ENCODE measurements at regions not wholly inside any gene's neighbourhood (a gene's known extent, or its start where the extent isn't known, plus 50 kb on each side); places are given as distances from the start of the nearest gene placed in this dataset.

DNA sequence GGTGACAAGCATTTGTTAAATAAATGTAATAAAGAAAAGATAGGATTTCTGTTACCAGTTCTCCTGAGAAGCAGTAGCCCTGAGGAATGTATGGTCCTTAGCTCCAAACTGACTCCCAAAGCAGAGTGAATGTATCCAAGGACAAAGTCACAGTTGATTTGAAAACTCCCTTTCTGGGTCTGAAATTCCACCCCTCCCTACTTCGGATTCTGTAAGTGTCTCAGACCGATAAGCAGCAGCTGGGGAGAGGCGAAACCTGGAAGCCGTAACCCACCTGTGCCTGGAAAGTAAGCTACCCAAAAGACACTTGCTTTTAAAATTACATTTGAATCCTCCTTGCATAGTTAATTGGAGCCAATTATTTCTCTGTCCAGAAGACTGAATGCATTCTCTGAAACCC is 122.9 kb upstream of the FRMD4A start:
- Histone ChIP-seq H3K36me3 (no peaks in the 10 kb centered on the region), H3K4me3 (no peak overlapping the region), H3K9me3 (peaks cover 0 to 3% (median 0%) of the 10 kb centered on the region in 8 donors), H3K4me1 (peaks cover 0 to 14% (median 5%) of the 10 kb centered on the region in 6 donors), H3K27ac (no peak overlapping the region), H3K27me3 (replicated peaks in 1 of 7) (no peaks in the 10 kb centered on the region)
- no peak for DNase-seq
- intact Hi-C loops (cut with DNase I; ENCODE audit: low total_unique reads): no loop called here
- 73 to 94% (median 88%) methylated on average over 4 of the region's 4 CpGs for WGBS, 5 donors
- no peak for TF ChIP-seq POLR2AphosphoS5 (IDR thresholded peaks at IDR 0.05)
- no peak for TF ChIP-seq POLR2A (IDR thresholded peaks at IDR 0.05)
- TF ChIP-seq CTCF (IDR thresholded peaks at IDR 0.05 in 8 of 11, conservative IDR thresholded peaks at IDR 0.05 in 3 of 11): no peak

DNA sequence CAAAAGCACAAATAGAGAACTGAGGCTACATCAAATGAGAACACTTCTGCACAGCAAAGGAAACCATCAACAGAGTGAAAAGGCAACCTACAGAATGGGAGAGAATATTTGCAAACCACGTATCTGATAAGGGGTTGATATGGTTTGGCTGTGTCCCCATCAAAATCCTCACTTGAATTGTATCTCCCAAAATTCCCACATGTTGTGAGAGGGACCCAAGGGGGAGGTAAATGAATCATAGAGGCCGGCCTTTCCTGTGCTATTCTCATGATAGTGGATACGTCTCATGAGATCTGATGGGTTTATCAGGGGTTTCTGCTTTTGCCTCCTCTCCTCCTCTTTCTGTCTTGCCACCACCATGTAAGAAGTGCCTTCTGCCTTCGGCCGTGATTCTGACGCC is 120.6 kb upstream of the FRMD4A start:
- H3K4me1 ChIP-seq: peaks cover 0 to 15% (median 5%) of the 10 kb centered on the region in 6 donors
- TF ChIP-seq CTCF (IDR thresholded peaks at IDR 0.05 in 8 of 11, conservative IDR thresholded peaks at IDR 0.05 in 3 of 11) (no peak), POLR2A (IDR thresholded peaks at IDR 0.05) (no peak), POLR2AphosphoS5 (IDR thresholded peaks at IDR 0.05) (no peak)
- H3K4me3 ChIP-seq: no peak overlapping the region
- 80 to 90% (median 87%) methylated on average over 6 of the region's 6 CpGs for WGBS, 5 donors
- no peaks in the 10 kb centered on the region for H3K36me3 ChIP-seq
- no peaks in the 10 kb centered on the region for H3K27me3 ChIP-seq (replicated peaks in 1 of 7)
- no peak overlapping the region for H3K27ac ChIP-seq
- DNase-seq: no peak
- intact Hi-C loops (cut with DNase I; ENCODE audit: low total_unique reads): no loop called here
- H3K9me3 ChIP-seq: no peaks in the 10 kb centered on the region

DNA sequence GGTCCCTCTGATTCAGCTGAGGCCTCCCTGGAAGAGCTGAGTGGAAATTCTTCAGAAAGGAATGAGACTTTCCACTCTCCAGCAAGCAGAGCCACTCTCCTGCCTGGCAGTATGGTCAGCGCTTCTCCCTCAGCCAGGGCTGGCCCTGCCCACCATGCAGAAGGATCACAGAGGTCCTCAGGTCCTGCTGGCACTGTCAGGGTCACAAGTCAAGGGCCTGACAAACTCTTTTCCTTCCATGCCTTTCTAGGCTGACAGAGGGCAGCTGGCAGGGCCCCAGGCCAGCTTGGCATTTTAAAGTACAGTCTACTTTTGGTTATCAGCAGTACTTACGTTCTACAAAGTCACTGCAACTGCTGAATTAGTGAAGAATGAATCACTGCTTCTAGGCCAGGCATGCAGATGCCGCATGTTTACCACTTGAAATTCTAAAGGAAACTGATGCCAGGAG is 119.3 kb upstream of the FRMD4A start:
- H3K4me1 ChIP-seq: peaks cover 0 to 15% (median 5%) of the 10 kb centered on the region in 6 donors
- H3K36me3 ChIP-seq: no peaks in the 10 kb centered on the region
- WGBS, 5 donors: 70 to 79% (median 72%) methylated on average over 2 to 3 of the region's 3 CpGs
- TF ChIP-seq POLR2A (IDR thresholded peaks at IDR 0.05) (no peak), CTCF (IDR thresholded peaks at IDR 0.05 in 8 of 11, conservative IDR thresholded peaks at IDR 0.05 in 3 of 11) (no peak), POLR2AphosphoS5 (IDR thresholded peaks at IDR 0.05) (peak in 2 of 3 donors; percentile 30 to 64)
- no peaks in the 10 kb centered on the region for H3K27me3 ChIP-seq (replicated peaks in 1 of 7)
- no peak for DNase-seq
- no peaks in the 10 kb centered on the region for H3K9me3 ChIP-seq
- no peak overlapping the region for H3K4me3 ChIP-seq
- no peak overlapping the region for H3K27ac ChIP-seq
- intact Hi-C loops (cut with DNase I; ENCODE audit: low total_unique reads): no loop called here

DNA sequence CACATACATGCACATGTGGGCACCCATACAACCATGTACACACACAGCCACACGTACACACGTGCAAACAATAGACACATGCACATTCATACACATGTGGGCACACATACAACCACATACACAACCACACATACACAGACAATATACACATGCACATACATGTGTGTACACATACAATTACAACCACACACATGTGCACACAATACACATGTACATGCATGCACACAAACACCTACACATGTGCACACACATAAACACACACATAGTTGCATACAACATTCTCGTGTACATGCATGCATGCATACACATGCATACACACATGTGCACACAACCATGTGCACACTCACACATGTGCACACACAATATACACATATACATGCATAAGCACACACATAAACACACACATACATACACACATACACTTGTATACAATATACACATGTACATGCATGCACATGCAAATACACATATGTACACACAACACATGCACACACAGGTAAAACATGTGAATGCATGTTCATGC is 118.6 kb upstream of the FRMD4A start:
- Histone ChIP-seq H3K9me3 (no peaks in the 10 kb centered on the region), H3K27ac (no peak overlapping the region), H3K4me3 (no peak overlapping the region), H3K4me1 (peaks cover 0 to 15% (median 5%) of the 10 kb centered on the region in 6 donors), H3K27me3 (replicated peaks in 1 of 7) (no peaks in the 10 kb centered on the region), H3K36me3 (no peaks in the 10 kb centered on the region)
- intact Hi-C loops (cut with DNase I; ENCODE audit: low total_unique reads): no loop called here
- no peak for DNase-seq
- no peak for TF ChIP-seq CTCF (IDR thresholded peaks at IDR 0.05 in 8 of 11, conservative IDR thresholded peaks at IDR 0.05 in 3 of 11)
- no peak for TF ChIP-seq POLR2A (IDR thresholded peaks at IDR 0.05)
- no peak for TF ChIP-seq POLR2AphosphoS5 (IDR thresholded peaks at IDR 0.05)
- 93 to 100% (median 96%) methylated on average over 3 of the region's 3 CpGs for WGBS, 5 donors
